Psoas muscle (tissue), 7 donors: ENCODE measurements at regions not wholly inside any gene's neighbourhood (a gene's known extent, or its start where the extent isn't known, plus 50 kb on each side); places are given as distances from the start of the nearest gene placed in this dataset.

Source experiments
- ATAC-seq, 4 donors: fragments of 200-7000 bp; cut with Tn5 transposase; one replicate each; pipeline ENCODE4 v1.9.1; 2020; ENCODE audit warnings: moderate library complexity in 3 of 4, mild to moderate bottlenecking in 2 of 4
- DNase-seq, 2 donors: peaks; one replicate each; pipeline ENCODE4 v3.0.0-alpha.2; 2020
- H3K27ac ChIP-seq: fragments of 200-600 bp; one replicate; pipeline ENCODE4 v1.8.0; 2022
- H3K27me3 ChIP-seq, 3 donors: fragments of 200-600 bp in 1 of 3; one replicate each; pipeline versions ENCODE4 v1.6.1 to v1.8.0; 2013 to 2022; ENCODE audit warnings: low read length in 2 of 3, mild to moderate bottlenecking in 2 of 3, moderate library complexity in 1 of 3; ENCODE audit not compliant: insufficient read depth in 3 of 3
- H3K36me3 ChIP-seq, 2 donors: fragments of 200-600 bp in 1 of 2; one replicate each; pipeline versions ENCODE4 v1.6.1 to v1.8.0; 2013 to 2022; ENCODE audit warnings: low read depth in 1 of 2, mild to moderate bottlenecking in 1 of 2, moderate library complexity in 1 of 2; ENCODE audit not compliant: insufficient read depth in 1 of 2
- H3K4me1 ChIP-seq: fragments of 200-600 bp; one replicate; pipeline ENCODE4 v1.8.0; 2022
- H3K4me3 ChIP-seq: fragments of 200-600 bp; one replicate; pipeline ENCODE4 v1.8.0; 2022; ENCODE audit warnings: mild to moderate bottlenecking
- H3K9me3 ChIP-seq: fragments of 200-600 bp; one replicate; pipeline ENCODE4 v1.8.0; 2022
- WGBS, 3 donors: extraction: QIAGEN DNeasy Blood & Tissue Kit; methylation state at CpG; one replicate each; pipeline versions ENCODE4 v1.1.6 to v1.1.7; 2013; 5-methylcytosine and 5-hydroxymethylcytosine counted together
- intact Hi-C, 2 donors: fragments of 100-400 bp; cut with DNase I; formaldehyde crosslinking; loops; one replicate each; pipeline versions ENCODE4 v1.11.0 to v1.14.2; 2022
- TF ChIP-seq, protein P1 (sequence below): fragments of 200-600 bp; IDR thresholded peaks from one replicate; pipeline ENCODE4 v1.8.0; 2022; ENCODE audit warnings: antibody characterized with exemption
- donor health status: healthy with polysubstance abuse.
- donor health status: DM: no; HTN: no; CAD: no; lungs with moderate emphysema.
- donor health status: Bipolar disorder and iron deficiency.
- donor health status: healthy.
- donor health status: DM: yes; HTN: yes; CAD: no.
- donor health status: DM: no; HTN: no; CAD: no.
- donor health status: DM: yes; HTN: yes; CAD: no.

DNA sequence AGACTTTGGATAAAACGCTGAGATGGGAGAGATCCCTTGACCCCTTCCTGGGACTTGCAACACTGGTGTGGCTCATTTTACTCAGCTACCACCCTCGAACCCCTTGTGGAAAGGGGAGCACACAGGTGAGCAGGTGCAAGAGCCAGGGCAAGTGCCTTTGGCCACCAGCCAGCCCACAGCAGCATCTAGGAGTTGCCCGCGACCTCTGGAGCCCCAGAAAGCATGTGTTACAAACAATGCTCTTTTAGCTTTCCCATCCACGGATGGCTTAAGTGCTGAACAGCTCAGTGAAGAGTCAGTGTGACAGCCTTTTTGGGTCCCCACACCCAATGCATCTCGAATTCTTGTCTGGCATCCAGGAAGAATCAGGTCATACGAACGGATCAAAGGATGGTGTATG, 197.8 kb downstream of the MEMO1 start:
- no peaks in the 10 kb centered on the region for H3K36me3 ChIP-seq
- no peak for ATAC-seq
- H3K27me3 ChIP-seq: no peaks in the 10 kb centered on the region
- TF ChIP-seq, protein P1, sequence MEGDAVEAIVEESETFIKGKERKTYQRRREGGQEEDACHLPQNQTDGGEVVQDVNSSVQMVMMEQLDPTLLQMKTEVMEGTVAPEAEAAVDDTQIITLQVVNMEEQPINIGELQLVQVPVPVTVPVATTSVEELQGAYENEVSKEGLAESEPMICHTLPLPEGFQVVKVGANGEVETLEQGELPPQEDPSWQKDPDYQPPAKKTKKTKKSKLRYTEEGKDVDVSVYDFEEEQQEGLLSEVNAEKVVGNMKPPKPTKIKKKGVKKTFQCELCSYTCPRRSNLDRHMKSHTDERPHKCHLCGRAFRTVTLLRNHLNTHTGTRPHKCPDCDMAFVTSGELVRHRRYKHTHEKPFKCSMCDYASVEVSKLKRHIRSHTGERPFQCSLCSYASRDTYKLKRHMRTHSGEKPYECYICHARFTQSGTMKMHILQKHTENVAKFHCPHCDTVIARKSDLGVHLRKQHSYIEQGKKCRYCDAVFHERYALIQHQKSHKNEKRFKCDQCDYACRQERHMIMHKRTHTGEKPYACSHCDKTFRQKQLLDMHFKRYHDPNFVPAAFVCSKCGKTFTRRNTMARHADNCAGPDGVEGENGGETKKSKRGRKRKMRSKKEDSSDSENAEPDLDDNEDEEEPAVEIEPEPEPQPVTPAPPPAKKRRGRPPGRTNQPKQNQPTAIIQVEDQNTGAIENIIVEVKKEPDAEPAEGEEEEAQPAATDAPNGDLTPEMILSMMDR: no peak
- peak overlapping the region; percentile 89 for H3K27ac ChIP-seq
- DNase-seq: no peak
- no peak overlapping the region for H3K4me3 ChIP-seq
- H3K4me1 ChIP-seq: peaks cover 38% of the 10 kb centered on the region
- H3K9me3 ChIP-seq: no peaks in the 10 kb centered on the region
- intact Hi-C loops: loop anchor here in 1 of 2 donors (10.0 kb wide), 1 partner anchor 48 kb away; no protein-coding TSS in a partner anchor
- WGBS, 3 donors: 57 to 78% (median 64%) methylated on average over 8 of the region's 8 CpGs

DNA sequence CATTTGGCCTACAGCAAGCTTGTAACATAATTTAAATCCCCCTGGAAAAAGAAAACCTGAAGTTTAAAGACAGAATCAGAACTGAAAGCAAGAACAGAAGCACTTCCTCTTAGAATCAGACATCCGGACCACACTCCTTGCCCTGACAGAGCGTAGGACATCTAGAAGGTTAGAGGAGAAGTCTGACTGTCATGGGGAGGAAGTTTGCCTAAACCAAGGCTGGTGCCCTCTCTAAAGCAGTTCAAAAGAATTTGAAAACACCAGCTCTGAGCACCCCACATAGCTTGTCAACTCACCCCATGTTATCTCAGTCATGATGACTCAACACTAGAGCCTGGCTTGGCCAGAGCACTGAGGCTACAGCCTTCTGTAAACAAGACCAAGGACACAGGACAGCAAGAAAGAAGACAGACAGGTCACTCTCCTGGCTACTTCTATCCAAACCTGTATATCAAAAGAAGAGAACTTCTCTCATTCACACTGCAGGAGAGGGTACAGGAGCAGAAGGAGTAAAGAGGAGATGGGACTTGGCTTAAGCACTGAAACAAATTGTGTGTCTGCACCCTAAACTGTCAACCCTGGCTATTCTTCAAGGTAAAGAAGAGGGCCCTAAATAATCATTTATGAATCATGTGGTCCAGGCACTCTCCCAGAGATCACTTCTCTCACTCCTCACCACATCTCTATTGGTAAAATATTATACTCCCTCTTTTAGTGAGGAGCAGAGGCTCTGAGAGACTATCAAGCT, 198.6 kb downstream of the MEMO1 start:
- Histone ChIP-seq H3K27me3 (no peaks in the 10 kb centered on the region), H3K4me1 (peaks cover 38% of the 10 kb centered on the region), H3K36me3 (no peaks in the 10 kb centered on the region), H3K27ac (peak overlapping the region; percentile 89), H3K4me3 (no peak overlapping the region), H3K9me3 (no peaks in the 10 kb centered on the region)
- TF ChIP-seq, protein P1: no peak
- 72 to 80% (median 77%) methylated on average over 2 of the region's 2 CpGs for WGBS, 3 donors
- DNase-seq: no peak
- ATAC-seq: peak; percentile 63 to 86 (median 80)
- intact Hi-C loops: loop anchor here in 1 of 2 donors (10.0 kb wide), 1 partner anchor 47 kb away; no protein-coding TSS in a partner anchor

DNA sequence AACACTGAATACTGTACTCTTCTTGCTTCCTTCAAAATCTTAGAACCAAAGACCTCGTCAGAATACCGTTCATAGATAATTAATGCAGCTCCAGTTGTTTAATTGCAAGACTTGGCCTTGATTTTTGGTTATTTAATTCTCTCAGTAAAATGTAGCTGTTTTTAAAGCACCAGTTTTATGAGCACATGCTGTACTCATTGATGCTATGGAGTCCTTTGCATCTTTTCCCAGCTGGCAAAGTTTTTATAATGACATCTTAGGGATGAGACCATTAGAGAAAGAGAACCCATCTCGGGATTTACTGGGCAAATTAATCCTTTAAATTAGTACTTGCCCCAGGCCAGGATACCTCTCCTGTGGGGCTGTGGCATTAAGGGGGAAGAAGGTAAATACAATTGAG, 199.3 kb downstream of the MEMO1 start:
- Histone ChIP-seq H3K36me3 (no peaks in the 10 kb centered on the region), H3K27me3 (no peaks in the 10 kb centered on the region), H3K27ac (peak overlapping the region; percentile 89), H3K4me3 (no peak overlapping the region), H3K4me1 (peaks cover 38% of the 10 kb centered on the region), H3K9me3 (no peaks in the 10 kb centered on the region)
- intact Hi-C loops: loop anchor here in 1 of 2 donors (10.0 kb wide), 1 partner anchor 47 kb away; no protein-coding TSS in a partner anchor
- TF ChIP-seq, protein P1: no peak
- no peak for DNase-seq
- 63 to 83% (median 81%) methylated on average over 3 of the region's 3 CpGs for WGBS, 3 donors
- no peak for ATAC-seq

DNA sequence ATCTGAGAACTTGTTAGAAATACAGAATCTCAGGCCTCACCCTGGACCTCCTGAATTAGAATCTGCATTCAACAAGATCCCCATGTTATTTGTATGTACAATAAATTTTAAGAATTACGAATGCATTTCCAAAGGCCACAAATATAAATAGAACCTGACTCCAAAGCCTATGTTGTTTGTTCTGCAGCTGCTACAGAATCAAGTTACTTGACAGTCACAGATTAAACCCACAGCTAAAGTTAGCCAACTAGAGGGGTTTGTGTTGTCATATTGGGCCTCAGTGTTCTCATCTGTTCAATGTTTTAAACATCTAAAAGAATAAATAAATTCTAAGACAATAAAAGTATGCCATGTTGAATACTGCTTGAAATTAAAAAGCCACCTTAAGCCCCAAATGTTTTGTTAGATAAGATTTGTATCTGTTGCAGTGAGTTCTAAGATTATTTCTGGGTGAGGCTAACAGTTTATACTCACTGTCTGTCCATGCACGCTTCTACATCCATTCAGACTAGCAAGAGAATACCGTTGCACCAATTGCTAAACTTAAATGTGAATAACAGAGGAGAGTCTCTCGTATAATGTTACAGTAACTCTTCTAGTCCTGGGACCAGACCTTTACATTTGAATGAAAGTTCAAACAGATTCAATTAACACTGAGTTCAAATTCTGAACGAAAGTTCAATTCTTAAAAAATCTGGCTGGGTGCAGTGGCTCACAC, 200.4 kb downstream of the MEMO1 start:
- Histone ChIP-seq H3K9me3 (no peaks in the 10 kb centered on the region), H3K27ac (peak overlapping the region; percentile 89), H3K27me3 (no peaks in the 10 kb centered on the region), H3K4me1 (peaks cover 38% of the 10 kb centered on the region), H3K36me3 (no peaks in the 10 kb centered on the region), H3K4me3 (peak overlapping the region; percentile 39)
- intact Hi-C loops: loop anchor here in 1 of 2 donors (10.0 kb wide), 1 partner anchor 46 kb away; no protein-coding TSS in a partner anchor
- DNase-seq (no peak), ATAC-seq (peak; percentile 87 to 96 (median 94))
- 20 to 38% (median 23%) methylated on average over 5 of the region's 5 CpGs for WGBS, 3 donors
- TF ChIP-seq, protein P1: no peak
